8988T (cell line): ENCODE measurements at regions not wholly inside any gene's neighbourhood (a gene's known extent, or its start where the extent isn't known, plus 50 kb on each side); places are given as distances from the start of the nearest gene placed in this dataset.

ENCODE experiments used
- DNase-seq: peaks from one replicate; pipeline ENCODE4 v3.0.0; 2011

DNA sequence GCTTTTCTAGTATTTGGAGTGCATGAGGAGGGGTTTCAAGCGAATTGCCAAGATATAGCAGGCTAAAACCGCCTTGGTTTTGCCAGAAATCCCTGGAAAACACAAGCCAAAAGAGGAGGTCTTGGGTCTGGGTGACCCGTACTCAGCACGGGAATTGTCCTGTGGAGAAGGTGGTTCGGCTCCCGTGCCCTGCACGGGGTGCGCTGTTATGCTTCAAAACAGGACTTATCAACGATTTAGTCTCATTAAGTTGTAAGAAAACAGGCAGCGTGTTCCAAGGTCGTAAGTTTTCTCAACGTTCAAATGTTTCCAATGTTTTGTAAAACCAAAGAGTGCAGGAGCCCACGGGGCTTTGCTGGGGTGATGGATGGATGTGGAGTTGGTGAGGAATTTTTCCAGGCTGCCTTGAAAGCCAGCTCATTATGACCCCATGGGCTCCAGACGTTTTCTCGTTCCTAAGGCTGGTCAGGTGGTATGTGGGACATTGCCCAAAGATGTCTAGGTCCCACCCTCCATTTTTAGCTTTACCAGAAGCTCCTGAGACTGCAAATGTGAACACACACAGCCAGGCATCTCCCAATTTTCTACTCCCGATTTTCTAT is 75.4 kb upstream of the CLDN14 start:
- DNase-seq: no peak

DNA sequence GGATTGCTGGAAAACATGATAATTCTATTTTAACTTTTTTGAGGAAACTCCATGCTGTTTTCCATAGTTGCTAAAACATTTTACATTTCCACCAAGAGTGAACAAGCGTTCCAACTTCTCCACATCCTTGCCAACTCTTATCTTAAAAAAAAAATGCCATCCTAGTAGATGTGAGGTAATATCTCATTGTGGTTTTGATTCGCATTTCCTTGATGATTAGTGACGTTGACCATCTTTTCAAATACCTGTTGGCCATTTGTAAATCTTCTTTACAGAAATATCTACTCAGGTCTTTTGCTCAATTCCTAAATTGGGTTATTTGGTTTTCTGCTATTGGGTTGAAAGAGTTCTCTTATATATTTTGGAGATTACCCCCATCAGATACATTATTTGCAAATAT is 77.4 kb upstream of the CLDN14 start:
- no peak for DNase-seq

DNA sequence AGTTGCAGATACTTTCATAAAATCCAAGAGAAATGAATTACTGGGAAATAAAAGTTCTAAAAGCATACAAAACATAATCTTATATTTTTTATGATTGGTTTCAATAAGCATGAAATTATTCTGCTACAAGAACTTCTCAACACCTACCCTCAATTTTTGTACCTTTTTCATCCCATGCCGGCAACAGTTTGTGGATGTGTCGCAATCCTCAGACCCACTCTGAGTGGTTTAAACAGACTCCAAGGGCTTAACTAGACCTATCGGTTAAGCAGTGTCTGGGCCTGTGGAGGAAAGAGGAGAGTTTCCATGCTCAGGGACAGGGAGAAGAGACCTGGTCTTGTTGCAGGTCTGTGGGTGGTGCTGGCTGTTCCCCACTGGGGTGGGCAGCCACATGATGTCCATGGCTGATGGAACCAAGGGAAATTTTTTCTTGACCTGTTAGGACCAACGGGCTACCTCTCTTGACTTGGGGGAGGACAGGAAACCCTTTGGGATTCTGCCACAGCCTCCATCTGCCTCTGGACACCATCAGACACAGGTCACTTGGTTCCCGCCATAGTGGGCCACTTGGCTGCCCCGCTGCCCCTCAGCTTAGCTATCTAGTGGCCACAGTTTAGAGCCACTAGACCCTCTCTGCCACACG is 81.1 kb upstream of the CLDN14 start:
- no peak for DNase-seq

DNA sequence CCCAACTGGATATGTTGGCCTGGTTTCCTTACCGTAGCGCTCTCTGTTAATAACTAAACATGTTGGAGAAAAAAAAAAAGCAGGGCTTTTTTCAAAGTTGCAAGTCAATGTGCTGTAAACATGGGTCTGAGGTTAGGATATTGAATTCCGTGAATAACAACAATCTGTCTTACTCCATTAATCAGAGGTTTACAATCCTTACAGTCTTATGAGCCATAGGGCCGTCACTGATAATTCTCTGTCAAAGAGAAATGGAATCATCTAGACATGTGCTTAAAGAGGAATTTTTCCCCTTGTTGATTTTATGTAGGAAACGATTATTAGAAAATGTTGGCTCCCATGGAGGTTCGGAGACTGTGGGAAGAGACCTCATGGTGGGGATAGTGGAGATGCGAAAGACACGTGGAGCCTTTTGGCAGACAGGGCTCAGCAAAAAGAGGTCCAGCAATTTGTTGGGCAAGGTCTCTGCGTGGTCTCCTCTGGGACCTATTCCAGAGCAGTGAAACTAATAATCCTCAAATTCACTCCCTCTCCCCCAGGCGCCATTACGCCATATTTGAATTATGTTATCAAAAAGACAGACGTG is 83.5 kb upstream of the CLDN14 start:
- DNase-seq: no peak

DNA sequence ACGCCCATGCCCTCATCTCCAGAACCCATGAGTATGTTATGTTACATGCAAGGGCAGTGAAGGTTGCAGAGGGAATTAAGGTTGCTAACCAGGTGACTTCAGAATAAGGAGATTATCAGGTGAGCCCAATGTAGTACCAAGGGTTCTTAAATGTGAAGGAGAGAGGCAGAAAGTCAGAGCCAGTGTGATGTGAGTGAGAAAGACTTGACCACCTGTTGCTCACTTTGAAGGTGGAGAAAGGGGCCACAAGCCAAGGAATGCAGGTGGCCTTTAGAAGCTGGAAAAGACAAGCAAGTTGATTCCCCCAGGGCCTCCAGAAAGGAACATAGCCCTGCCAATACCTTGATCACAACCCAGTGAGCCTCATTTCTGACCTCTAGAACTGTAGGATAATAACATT is 84.7 kb upstream of the CLDN14 start:
- no peak for DNase-seq

DNA sequence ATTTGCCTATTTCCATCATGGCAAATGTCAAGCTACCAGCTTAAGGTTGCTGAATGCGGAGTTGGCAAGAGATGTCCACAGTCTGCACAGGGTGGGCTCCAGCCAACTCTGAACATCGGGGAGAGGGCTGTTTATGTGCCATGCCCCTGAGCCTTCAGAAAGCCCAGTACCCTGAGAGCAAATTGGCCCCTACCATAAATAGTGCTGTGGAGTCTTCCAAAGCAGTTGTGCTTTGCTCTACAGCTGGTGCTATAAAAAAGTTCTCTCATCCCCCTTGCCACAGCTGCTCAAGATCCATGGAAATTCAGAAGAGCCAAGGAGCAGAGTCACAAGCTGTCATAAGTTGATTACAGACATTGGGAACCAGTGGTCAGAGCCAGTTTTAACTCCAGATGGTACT is 85.6 kb upstream of the CLDN14 start:
- DNase-seq: no peak

DNA sequence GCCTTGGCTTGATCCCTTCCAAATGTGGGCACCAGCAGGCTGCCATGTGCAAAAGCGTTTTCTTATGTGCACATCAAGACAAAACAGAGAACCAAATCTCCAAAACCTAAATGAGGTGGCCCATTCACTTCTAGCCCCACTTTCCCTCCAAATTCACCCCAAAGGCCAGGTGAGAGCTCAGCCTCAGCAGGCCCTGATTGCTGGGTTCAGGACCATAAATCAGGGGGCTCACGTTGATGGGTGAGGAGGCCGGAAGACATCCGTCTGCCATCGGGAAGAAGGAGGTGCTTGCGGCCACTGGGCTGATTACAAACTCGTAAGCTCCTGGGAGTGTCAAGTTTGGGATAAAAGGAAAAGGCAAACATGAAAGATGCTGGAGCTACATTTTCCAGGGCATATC is 86.7 kb upstream of the CLDN14 start:
- DNase-seq: no peak

DNA sequence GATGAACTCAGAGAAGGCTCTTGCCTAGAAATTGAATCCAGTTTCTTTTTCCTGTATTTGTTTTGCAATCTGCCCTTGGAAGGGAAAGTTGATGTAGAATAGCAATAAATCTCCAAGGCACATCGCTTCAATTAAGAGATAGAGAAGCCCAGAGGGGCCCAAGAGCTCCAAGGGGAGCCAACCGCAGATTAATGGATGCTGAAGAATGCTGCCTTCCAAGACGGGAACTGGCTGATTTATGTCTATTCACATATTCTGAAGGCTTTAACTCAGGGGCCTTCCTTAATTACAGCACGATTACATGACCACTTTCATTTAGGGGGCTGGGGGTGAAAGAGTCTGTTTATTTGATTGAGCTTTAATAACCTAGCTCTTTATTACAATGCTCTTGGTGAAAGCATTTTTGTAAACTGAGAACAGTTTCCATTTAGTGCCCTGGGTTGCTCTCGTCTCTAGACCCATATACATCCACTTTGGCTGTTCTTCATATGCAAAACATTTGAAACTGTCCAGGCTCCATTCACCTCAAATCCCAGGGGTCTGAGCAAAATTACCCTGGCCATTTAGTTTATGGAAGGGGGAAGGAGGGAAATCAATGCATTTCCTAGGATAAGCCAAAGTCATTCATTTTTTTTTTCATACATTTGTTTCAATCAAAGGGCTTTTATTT is 87.4 kb upstream of the CLDN14 start:
- DNase-seq: no peak

DNA sequence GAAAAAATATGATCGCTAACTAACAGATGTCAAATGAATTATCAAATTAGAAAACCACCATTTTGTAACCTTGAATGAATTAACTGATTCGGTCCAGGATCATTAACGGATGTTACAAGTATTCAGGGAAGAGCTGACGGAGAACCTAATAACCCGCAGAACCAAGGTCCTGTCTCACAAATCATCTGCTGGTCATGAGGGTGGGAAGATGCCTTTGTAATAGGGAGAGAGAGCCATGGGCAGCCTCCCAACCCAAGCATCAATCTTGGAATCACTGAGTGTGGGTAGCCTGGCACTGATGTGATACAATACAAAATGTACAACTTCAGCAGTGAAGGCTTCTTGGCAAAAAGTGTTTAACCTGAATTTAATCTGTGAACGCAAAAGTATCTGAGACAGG is 89.6 kb upstream of the CLDN14 start:
- no peak for DNase-seq

DNA sequence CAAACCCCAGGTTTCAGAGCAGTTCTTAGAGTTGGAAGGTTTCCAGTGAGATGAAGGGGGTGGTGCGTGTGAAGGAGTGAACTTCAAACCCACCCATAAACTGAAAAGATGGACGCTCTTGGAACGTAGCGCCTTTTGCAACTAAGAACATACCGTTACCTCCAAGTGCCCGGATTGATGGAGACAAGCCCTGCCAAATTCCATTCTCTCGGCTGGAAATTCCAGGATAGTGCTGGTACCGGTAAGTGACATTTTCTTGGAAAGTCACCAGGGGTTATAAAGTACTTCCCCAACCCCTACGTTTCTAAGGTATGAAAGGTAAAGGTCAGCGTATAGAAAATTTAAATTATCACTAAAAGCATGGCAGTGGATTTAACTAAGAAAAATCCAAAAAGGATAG is 91.6 kb upstream of the CLDN14 start:
- no peak for DNase-seq

DNA sequence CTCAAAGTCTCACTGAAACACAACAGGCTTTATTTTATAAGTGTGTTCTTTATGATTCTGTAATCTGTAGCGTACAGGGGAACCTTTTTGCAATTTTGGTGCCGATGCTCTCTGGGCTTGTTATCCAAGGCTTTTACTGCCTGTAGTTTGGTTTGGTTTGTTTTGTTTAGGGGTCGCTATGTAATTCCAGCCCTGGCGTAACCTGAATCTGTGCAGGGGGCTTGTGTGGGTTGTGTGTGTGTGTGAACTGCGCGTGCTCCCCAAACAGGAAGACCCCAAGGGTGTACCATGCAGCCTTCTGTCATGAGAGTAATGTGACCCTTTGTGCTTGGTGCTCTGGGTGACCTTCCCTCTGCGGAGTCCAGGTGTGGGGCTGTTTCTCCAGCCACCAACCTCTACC is 92.1 kb upstream of the CLDN14 start:
- DNase-seq: no peak

DNA sequence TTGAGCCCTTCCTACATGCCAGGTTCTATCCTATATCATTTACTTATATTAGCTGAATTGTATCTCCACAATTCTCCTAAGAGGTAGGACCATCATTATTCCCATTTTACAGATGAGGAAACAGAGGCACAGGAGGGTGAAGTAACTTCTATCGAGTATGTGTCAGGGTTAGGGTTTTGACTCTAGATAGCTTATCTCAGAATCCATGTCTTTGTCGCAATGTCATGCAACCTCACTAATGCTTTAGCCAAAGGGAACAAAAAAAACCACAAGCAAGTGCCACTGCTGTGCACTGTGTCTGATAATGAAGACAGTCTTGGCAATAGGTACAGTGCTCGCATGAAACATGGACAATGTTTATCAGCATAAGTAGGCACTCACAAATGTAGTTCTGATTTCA is 95.4 kb upstream of the CLDN14 start:
- no peak for DNase-seq

DNA sequence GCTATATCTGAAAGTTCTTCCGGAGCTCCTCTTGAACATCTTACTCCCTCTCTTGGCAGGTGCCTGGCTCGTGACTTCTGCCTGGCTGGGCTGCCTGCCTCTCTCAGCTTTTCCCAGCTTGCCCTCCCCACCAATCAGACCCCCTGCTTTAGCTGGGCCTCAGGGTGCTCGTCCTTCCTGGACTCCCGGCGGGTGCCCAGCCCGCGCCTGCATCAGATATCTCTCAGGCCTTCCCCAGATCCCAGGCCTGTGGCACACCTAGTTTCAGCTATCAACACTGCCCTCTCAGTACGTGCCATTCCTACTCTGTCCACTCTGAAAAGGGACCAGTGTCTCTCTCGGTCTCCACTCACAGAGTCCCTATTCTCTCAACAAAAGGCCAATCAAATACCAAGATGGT is 96.5 kb upstream of the CLDN14 start:
- no peak for DNase-seq

DNA sequence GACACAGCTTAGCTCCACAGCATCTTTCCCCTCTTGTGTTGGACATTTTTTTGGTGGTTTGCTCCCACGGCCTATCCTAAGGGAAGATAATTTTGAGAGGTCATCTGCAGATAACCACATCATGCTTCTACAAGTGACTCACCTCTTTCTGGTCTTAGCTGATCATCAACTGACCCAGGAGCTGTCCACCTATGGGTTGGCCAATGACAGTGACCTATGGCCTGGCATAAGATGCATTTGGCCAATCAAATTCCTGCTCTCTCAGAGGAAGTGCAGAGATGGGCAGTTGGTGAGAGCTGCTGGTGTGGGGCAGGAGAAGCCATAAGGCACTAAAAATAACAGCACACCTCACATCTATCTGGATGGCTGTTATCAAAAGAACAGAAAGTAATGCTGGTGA is 100.0 kb upstream of the CLDN14 start:
- no peak for DNase-seq

DNA sequence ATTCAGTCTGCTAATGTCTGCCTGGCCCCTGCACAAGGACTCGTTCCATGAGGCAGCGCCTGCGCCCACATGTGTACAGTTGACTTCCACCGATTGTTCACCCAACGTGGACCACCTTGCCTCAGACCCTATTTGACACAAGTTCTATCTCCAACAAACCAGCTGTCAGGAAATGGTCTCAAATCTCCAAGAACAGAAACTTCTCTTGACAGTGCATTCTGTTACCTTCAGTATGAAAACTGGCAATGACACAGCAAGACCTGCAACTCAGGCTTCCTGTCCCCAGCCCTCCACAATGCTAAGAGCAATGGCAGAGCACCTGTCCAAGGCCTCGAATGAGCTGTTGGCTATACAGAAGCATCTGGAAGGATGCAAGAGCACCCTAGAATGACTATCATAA is 102.3 kb upstream of the CLDN14 start:
- DNase-seq: no peak

DNA sequence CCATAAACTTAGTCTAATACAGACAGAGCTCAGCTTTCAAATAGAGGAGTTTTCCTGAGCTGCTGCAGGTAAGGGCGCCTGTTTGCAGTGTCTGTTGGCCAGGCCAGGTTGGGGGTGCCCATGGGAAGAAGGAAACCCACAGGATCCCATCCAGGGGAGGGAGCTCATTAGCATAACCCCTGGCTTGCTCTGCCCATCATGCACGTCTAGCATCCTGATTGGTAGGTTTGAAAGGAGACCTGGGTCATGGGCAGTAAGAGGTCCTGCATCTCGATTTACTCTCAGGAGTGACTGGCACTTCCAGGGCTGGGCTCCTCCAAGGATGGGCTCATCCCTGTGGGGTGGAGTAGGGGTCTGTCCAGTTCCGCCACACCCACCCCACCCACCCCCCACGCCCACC is 103.7 kb upstream of the CLDN14 start:
- no peak for DNase-seq

DNA sequence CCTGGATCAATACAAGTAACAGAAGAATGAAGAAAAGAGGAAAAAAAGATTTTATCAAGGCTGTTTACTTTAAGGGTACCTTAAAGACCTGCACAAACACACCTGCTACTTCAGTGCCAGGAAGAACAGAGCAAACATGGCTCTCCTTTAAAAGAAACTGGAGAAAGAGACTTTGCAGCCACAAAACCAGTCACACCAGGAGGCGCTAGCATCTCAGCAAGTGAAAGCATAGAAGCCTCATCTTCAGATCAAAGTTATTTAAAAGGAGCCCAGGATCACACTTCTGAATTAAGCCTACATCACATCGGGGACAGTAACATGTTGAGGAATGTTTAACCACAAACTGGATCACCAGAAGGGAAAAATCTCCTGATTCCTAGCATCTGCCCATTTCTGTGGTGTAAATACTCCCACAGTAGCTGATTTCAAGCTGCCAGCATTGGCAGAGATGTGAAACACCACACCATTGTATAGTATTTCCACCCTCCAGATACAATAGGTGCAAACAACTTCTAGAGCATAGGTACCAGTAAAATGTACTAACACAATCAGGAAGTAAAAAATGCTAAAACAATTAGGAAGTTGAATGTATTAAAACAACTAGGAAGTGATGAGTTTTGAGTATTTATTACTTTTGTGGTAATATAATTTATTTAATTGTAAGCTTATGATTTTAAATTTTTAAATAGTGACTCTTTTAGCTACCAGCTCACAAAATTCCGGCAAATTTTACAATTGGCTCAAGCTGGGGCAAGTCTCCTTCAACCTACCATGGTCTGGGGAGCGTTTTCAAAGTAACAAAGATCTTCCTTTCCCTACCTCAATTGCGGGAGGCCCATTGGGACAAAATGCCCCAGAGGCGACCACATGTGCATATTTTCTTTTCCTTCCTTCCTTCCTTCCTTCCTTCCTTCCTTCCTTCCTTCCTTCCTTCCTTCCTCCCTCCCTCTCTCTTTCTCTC is 105.3 kb upstream of the CLDN14 start:
- DNase-seq: no peak

DNA sequence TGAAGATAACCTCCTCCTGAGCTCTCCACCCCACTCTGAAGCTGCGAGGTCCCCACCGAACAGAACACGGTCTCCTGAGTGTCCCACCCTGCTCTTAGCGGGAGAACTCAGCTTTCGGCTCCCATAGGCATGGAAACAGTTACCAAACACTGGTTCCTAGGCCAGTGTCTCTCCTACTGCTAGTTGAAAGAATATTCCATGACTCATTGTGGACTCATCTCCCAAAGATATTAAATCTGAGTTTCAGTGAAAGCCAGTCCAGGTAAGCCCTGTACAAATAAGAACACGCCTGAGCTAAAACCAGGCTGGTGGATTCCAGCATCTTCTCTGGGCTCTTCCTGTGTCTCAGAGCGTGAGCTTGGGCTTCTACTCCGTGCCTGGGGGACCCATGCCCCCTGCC is 107.5 kb upstream of the CLDN14 start:
- DNase-seq: no peak

DNA sequence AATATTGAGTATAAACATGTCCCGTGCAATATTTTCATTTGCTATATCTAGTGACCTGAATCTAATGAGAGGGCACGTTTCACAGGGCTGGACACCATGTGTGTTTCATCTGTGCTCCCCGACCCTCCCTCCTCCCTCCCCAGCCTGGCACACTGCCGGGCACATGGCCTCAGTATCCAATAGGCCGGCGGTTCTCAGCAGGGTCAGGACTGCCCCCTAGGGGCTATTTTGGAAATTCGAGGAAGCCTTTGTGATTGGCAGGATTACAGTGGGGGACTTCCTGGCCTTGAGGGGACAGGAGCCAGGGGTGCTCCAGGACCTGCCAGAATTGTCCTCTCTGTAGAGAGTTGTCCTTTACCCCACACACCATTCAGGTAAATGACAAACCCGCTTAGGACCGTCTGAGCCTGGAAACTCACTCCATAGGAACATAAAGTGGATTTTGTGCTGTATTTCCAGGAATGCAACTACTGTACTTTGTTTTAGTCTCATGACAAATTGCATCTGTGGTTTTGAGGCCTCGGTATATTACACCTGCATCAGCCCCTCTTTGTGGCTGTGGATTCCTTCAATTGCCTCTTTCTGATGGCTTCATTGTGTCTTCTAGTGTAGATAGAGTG is 109.5 kb upstream of the SIM2 start:
- DNase-seq: no peak

DNA sequence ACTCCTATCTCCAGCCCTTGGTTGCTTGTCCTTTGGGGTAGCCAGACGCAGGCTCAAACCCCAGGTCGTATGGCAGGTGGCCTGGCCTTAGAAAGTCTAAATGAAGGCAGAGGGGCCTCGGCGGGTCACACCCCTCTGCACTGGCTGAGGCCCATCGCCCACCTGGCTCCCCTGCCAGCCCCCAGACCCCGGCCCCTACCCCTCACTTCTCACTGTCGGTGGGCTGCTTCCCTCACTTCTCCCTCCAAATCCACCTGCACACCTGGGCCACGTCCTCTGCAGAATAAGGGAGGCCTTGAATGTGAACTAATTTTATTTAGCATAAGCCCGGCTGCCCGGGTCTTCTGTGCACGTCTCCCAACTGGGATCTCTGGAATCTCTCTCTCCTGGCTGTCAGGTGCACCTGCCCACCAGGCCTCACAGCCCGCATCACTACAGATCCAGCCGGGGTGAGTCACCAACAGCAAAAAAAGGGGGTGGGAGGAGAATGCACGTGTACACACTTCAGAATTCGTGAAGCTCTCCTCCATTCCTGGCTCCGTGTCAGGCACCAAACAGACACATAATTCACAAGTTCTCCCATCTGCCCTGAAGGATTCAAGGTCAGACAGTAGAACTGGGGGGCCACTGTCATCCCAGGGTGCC is 107.5 kb upstream of the SIM2 start:
- no peak for DNase-seq

DNA sequence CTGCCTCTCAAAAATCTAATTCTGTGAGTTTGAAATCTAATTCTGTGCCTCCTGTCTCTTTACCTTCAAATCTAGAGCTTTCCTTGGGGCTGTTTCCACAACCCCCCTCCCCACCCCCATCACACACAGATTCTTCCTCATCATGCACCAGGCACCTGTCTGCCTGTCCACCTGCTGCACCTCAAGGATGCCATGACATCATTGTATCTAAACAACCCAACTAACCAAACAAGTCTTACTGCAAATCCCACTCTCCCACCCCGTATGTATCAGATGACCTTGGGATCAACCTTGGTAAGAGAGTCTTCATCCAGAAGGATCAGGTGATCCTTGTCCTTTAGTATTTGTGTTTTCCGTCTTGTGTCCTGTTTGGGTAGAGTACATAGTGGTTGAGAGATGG is 102.7 kb upstream of the SIM2 start:
- DNase-seq: no peak

DNA sequence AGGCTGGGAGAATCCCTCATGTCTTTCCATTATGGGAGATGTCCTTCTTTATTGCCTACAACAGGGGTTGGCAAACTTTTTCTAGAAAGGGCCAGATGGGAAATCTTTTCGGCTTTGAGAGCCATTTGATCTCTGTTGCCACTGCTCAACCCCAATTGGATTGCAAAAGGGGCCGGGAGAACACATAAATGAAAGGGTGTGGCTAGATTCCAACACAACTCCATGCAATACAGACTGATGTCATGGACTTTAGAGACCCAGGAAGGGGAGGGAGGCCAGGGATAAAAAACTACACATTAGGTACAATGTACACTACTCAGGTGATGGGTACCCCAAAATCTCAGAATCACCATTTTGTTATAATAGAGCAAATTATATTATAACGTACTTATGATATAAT is 97.6 kb upstream of the SIM2 start:
- no peak for DNase-seq
